ENCODE measurements at regions not wholly inside any gene's neighbourhood (a gene's known extent, or its start where the extent isn't known, plus 50 kb on each side); places are given as distances from the start of the nearest gene placed in this dataset.

DNA sequence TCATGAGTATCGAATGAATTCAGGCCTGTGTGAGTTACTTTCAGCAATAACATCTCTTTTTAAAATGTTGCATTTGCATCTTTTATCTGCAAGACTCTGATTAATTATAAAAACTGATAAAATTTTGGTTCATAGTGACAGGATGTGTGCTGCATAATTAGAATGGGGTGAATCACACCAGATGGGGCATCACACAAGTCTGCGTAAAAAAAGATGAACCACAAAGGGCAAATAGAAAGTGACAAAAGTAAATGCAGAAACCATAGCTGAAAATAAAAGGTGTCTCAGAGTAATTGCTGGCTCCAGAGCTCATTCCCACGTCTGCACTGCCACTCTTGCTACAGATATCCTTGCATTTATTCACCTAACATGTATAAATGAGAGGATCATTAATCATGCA is 131.1 kb downstream of the HS3ST1 start (continued):
- TF ChIP-seq, protein P1, sequence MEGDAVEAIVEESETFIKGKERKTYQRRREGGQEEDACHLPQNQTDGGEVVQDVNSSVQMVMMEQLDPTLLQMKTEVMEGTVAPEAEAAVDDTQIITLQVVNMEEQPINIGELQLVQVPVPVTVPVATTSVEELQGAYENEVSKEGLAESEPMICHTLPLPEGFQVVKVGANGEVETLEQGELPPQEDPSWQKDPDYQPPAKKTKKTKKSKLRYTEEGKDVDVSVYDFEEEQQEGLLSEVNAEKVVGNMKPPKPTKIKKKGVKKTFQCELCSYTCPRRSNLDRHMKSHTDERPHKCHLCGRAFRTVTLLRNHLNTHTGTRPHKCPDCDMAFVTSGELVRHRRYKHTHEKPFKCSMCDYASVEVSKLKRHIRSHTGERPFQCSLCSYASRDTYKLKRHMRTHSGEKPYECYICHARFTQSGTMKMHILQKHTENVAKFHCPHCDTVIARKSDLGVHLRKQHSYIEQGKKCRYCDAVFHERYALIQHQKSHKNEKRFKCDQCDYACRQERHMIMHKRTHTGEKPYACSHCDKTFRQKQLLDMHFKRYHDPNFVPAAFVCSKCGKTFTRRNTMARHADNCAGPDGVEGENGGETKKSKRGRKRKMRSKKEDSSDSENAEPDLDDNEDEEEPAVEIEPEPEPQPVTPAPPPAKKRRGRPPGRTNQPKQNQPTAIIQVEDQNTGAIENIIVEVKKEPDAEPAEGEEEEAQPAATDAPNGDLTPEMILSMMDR (IDR thresholded peaks at IDR 0.05 in 2 of 3, conservative IDR thresholded peaks at IDR 0.05 in 1 of 3; ENCODE audit: insufficient read depth in 2 of 3, low read depth in 1 of 3, low read length in 3 of 3): no peak
- TF ChIP-seq ZFP36 (IDR thresholded peaks at IDR 0.05; ENCODE audit: low read depth, low read length, partially characterized antibody): no peak
- TF ChIP-seq, protein P2, sequence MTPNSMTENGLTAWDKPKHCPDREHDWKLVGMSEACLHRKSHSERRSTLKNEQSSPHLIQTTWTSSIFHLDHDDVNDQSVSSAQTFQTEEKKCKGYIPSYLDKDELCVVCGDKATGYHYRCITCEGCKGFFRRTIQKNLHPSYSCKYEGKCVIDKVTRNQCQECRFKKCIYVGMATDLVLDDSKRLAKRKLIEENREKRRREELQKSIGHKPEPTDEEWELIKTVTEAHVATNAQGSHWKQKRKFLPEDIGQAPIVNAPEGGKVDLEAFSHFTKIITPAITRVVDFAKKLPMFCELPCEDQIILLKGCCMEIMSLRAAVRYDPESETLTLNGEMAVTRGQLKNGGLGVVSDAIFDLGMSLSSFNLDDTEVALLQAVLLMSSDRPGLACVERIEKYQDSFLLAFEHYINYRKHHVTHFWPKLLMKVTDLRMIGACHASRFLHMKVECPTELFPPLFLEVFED (CRISPR knock-in tag; conservative IDR thresholded peaks at IDR 0.05): no peak
- TF ChIP-seq HMG20A (CRISPR knock-in tag; conservative IDR thresholded peaks at IDR 0.05): no peak

DNA sequence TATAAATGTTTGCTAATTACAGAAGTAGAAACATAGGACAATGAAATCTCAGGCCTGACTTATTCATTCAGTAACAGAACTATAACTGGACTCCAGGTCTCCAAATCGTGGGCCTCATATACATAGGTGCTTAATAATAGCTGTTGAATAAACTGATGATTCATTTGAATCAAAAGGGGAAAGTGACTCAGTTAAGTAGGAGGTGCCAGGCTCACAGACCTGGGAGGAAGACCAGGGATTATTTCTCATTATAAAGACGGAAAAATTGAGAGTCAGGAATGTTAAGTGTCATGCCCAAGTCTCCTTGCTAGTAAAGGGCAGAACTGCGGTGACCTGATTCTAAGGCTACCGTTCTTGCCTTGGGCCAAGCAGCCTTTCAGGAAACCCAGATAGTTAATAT is 131.5 kb downstream of the HS3ST1 start:
- no peak overlapping the region for H3K27ac ChIP-seq (ENCODE audit: extremely low read depth, low read depth, low read length)
- FAIRE-seq (no peak), DNase-seq (ENCODE audit: extremely low read depth in 1 of 4, low spot score in 3 of 4) (no peak), ATAC-seq (no peak)
- no peak overlapping the region for H3K9ac ChIP-seq (ENCODE audit: insufficient read depth in 1 of 2, low read depth in 2 of 2, low read length in 2 of 2)
- POLR2A ChIA-PET: no interaction called here
- in situ Hi-C loops (cut with MboI): no loop called here
- 1% methylated on average over 4 of the region's 4 CpGs for WGBS (ENCODE audit: insufficient coverage, low coverage, missing lambda C conversion rate)
- H2AFZ ChIP-seq (ENCODE audit: low read depth, low read length): no peak overlapping the region
- H4K20me1 ChIP-seq (replicated peaks; ENCODE audit: control insufficient read depth, insufficient read depth, low read length): no peaks in the 10 kb centered on the region
- no peak overlapping the region for H3K4me2 ChIP-seq (ENCODE audit: insufficient read depth, low read length)
- H3K9me3 ChIP-seq (replicated peaks; ENCODE audit: control insufficient read depth, insufficient read depth, low read depth, low read length): no peaks in the 10 kb centered on the region
- H3K79me2 ChIP-seq (ENCODE audit: control insufficient read depth, insufficient read depth, low read length): no peaks in the 10 kb centered on the region
- no peaks in the 10 kb centered on the region for H3K4me1 ChIP-seq (replicated peaks in 1 of 2; ENCODE audit: control insufficient read depth in 2 of 2, insufficient read depth in 2 of 2, low read length in 2 of 2)
- CTCF ChIA-PET (ENCODE audit: low intra/inter-chr PET ratio): no interaction called here
- no peaks in the 10 kb centered on the region for H3K9me1 ChIP-seq (ENCODE audit: control insufficient read depth, insufficient read depth, low read length)
- H3K36me3 ChIP-seq (ENCODE audit: control insufficient read depth, insufficient read depth, low read length): no peaks in the 10 kb centered on the region
- BruUV-seq (replicated peaks): no TSS peak
- no peaks in the 10 kb centered on the region for H3K27me3 ChIP-seq (ENCODE audit: control insufficient read depth in 2 of 2, insufficient read depth in 2 of 2, low read length in 2 of 2)
- no peak overlapping the region for H3K4me3 ChIP-seq
- intact Hi-C loops (cut with micrococcal nuclease): no loop called here
- TF ChIP-seq RBM39 (optimal IDR thresholded peaks at IDR 0.05; ENCODE audit: low read depth, low read length) (no peak), TRIM28 (IDR thresholded peaks at IDR 0.05) (no peak), ZKSCAN3 (CRISPR knock-in tag; IDR thresholded peaks at IDR 0.05) (no peak), CBX2 (IDR thresholded peaks at IDR 0.05; ENCODE audit: insufficient read depth, low read length, poor library complexity, severe bottlenecking) (no peak), RNF2 (IDR thresholded peaks at IDR 0.05) (no peak), COPS2 (conservative IDR thresholded peaks at IDR 0.05) (no peak), FOXK2 (conservative IDR thresholded peaks at IDR 0.05 in 1 of 2, IDR thresholded peaks at IDR 0.05 in 1 of 2; ENCODE audit: low read depth in 2 of 2) (no peak), ZKSCAN8 (CRISPR knock-in tag; IDR thresholded peaks at IDR 0.05) (no peak), ELF4 (CRISPR knock-in tag; IDR thresholded peaks at IDR 0.05) (no peak), KDM5B (IDR thresholded peaks at IDR 0.05; ENCODE audit: insufficient replicate concordance, low read depth, low read length) (no peak)
- TF ChIP-seq, protein P3, sequence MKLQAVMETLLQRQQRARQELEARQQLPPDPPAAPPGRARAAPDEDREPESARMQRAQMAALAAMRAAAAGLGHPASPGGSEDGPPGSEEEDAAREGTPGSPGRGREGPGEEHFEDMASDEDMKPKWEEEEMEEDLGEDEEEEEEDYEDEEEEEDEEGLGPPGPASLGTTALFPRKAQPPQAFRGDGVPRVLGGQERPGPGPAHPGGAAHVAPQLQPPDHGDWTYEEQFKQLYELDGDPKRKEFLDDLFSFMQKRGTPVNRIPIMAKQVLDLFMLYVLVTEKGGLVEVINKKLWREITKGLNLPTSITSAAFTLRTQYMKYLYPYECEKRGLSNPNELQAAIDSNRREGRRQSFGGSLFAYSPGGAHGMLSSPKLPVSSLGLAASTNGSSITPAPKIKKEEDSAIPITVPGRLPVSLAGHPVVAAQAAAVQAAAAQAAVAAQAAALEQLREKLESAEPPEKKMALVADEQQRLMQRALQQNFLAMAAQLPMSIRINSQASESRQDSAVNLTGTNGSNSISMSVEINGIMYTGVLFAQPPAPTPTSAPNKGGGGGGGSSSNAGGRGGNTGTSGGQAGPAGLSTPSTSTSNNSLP (IDR thresholded peaks at IDR 0.05; ENCODE audit: borderline replicate concordance, low read depth, low read length): no peak
- TF ChIP-seq, protein P4, sequence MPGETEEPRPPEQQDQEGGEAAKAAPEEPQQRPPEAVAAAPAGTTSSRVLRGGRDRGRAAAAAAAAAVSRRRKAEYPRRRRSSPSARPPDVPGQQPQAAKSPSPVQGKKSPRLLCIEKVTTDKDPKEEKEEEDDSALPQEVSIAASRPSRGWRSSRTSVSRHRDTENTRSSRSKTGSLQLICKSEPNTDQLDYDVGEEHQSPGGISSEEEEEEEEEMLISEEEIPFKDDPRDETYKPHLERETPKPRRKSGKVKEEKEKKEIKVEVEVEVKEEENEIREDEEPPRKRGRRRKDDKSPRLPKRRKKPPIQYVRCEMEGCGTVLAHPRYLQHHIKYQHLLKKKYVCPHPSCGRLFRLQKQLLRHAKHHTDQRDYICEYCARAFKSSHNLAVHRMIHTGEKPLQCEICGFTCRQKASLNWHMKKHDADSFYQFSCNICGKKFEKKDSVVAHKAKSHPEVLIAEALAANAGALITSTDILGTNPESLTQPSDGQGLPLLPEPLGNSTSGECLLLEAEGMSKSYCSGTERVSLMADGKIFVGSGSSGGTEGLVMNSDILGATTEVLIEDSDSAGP (CRISPR knock-in tag; IDR thresholded peaks at IDR 0.05): no peak
